ENCODE measurements at regions not wholly inside any gene's neighbourhood (a gene's known extent, or its start where the extent isn't known, plus 50 kb on each side); places are given as distances from the start of the nearest gene placed in this dataset.

- TF ChIP-seq GATA3 (IDR thresholded peaks at IDR 0.05; ENCODE audit: low read depth, low read length) (no peak), GATA2 (IDR thresholded peaks at IDR 0.05; ENCODE audit: low read depth, low read length) (no peak)
Measured at GRCh38 chr10:3571310-3571825, 213.6 kb downstream of the KLF6 start.

- no peak for TF ChIP-seq GATA2 (IDR thresholded peaks at IDR 0.05; ENCODE audit: low read depth, low read length)
- no peak for TF ChIP-seq GATA3 (IDR thresholded peaks at IDR 0.05; ENCODE audit: low read depth, low read length)
Measured at GRCh38 chr10:3570855-3571266, 214.1 kb downstream of the KLF6 start.

GRCh38 chr10:3570131-3570729, 214.8 kb downstream of the KLF6 start:
- TF ChIP-seq GATA3 (IDR thresholded peaks at IDR 0.05; ENCODE audit: low read depth, low read length): no peak
- no peak for TF ChIP-seq GATA2 (IDR thresholded peaks at IDR 0.05; ENCODE audit: low read depth, low read length)

GRCh38 chr10:3568983-3569382, 216.0 kb downstream of the KLF6 start:
- no peak for TF ChIP-seq GATA3 (IDR thresholded peaks at IDR 0.05; ENCODE audit: low read depth, low read length)
- TF ChIP-seq GATA2 (IDR thresholded peaks at IDR 0.05; ENCODE audit: low read depth, low read length): no peak

GRCh38 chr10:3568392-3568791, 216.6 kb downstream of the KLF6 start:
- no peak for TF ChIP-seq GATA3 (IDR thresholded peaks at IDR 0.05; ENCODE audit: low read depth, low read length)
- TF ChIP-seq GATA2 (IDR thresholded peaks at IDR 0.05; ENCODE audit: low read depth, low read length): no peak

- TF ChIP-seq GATA2 (IDR thresholded peaks at IDR 0.05; ENCODE audit: low read depth, low read length) (no peak), GATA3 (IDR thresholded peaks at IDR 0.05; ENCODE audit: low read depth, low read length) (no peak)
Measured at GRCh38 chr10:3567291-3567963, 217.6 kb downstream of the KLF6 start.

- TF ChIP-seq GATA2 (IDR thresholded peaks at IDR 0.05; ENCODE audit: low read depth, low read length) (no peak), GATA3 (IDR thresholded peaks at IDR 0.05; ENCODE audit: low read depth, low read length) (no peak)
Measured at GRCh38 chr10:3566627-3567026, 218.4 kb downstream of the KLF6 start.

GRCh38 chr10:3564346-3565002, 220.5 kb downstream of the KLF6 start:
- TF ChIP-seq GATA2 (IDR thresholded peaks at IDR 0.05; ENCODE audit: low read depth, low read length): no peak
- no peak for TF ChIP-seq GATA3 (IDR thresholded peaks at IDR 0.05; ENCODE audit: low read depth, low read length)

GRCh38 chr10:3563298-3563697, 221.7 kb downstream of the KLF6 start:
- TF ChIP-seq GATA3 (IDR thresholded peaks at IDR 0.05; ENCODE audit: low read depth, low read length): no peak

- TF ChIP-seq GATA2 (IDR thresholded peaks at IDR 0.05; ENCODE audit: low read depth, low read length): no peak
- no peak for TF ChIP-seq GATA3 (IDR thresholded peaks at IDR 0.05; ENCODE audit: low read depth, low read length)
Measured at GRCh38 chr10:3559527-3559926, 225.5 kb downstream of the KLF6 start.

- TF ChIP-seq GATA2 (IDR thresholded peaks at IDR 0.05; ENCODE audit: low read depth, low read length): no peak
- TF ChIP-seq GATA3 (IDR thresholded peaks at IDR 0.05; ENCODE audit: low read depth, low read length): no peak
Measured at GRCh38 chr10:3559011-3559410, 226.0 kb downstream of the KLF6 start.

GRCh38 chr10:3554121-3554522, 230.9 kb downstream of the KLF6 start:
- TF ChIP-seq GATA3 (IDR thresholded peaks at IDR 0.05; ENCODE audit: low read depth, low read length) (no peak), GATA2 (IDR thresholded peaks at IDR 0.05; ENCODE audit: low read depth, low read length) (no peak)

GRCh38 chr10:3552281-3552680, 232.7 kb downstream of the KLF6 start:
- TF ChIP-seq GATA2 (IDR thresholded peaks at IDR 0.05; ENCODE audit: low read depth, low read length): no peak

- TF ChIP-seq GATA2 (IDR thresholded peaks at IDR 0.05; ENCODE audit: low read depth, low read length): no peak
- no peak for TF ChIP-seq GATA3 (IDR thresholded peaks at IDR 0.05; ENCODE audit: low read depth, low read length)
Measured at GRCh38 chr10:3551761-3552160, 233.2 kb downstream of the KLF6 start.

GRCh38 chr10:3549118-3549517, 235.9 kb downstream of the KLF6 start:
- TF ChIP-seq GATA2 (IDR thresholded peaks at IDR 0.05; ENCODE audit: low read depth, low read length) (no peak), GATA3 (IDR thresholded peaks at IDR 0.05; ENCODE audit: low read depth, low read length) (no peak)

All from SH-SY5Y (cell line).